ENCODE measurements at regions not wholly inside any gene's neighbourhood (a gene's known extent, or its start where the extent isn't known, plus 50 kb on each side); places are given as distances from the start of the nearest gene placed in this dataset.

- TF ChIP-seq ZFP3 (CRISPR knock-in tag; IDR thresholded peaks at IDR 0.05) (no peak), POU6F1 (CRISPR knock-in tag; IDR thresholded peaks at IDR 0.05; ENCODE audit: borderline replicate concordance, low read depth) (no peak), CREB5 (CRISPR knock-in tag; IDR thresholded peaks at IDR 0.05; ENCODE audit: low read depth) (no peak), TOX (CRISPR knock-in tag; IDR thresholded peaks at IDR 0.05; ENCODE audit: borderline replicate concordance) (no peak)
- ATAC-seq, result no peak
These were observed 1302.7 kb downstream of the EFNA5 start for GRCh38 chr5:106368021-106368420.

GRCh38 chr5:106367281-106367680 is 1303.5 kb downstream of the EFNA5 start:
- no peak for TF ChIP-seq CREB5 (CRISPR knock-in tag; IDR thresholded peaks at IDR 0.05; ENCODE audit: low read depth)
- TF ChIP-seq ESRRG (CRISPR knock-in tag; IDR thresholded peaks at IDR 0.05), result no peak
- TF ChIP-seq TSHZ2 (CRISPR knock-in tag; IDR thresholded peaks at IDR 0.05), result no peak
- TF ChIP-seq ARNTL (CRISPR knock-in tag; IDR thresholded peaks at IDR 0.05; ENCODE audit: borderline replicate concordance, low read depth), result no peak
- no peak for TF ChIP-seq RARB (CRISPR knock-in tag; IDR thresholded peaks at IDR 0.05)
- TF ChIP-seq SNAI2 (CRISPR knock-in tag; IDR thresholded peaks at IDR 0.05), result no peak
- TF ChIP-seq ZC3H10 (CRISPR knock-in tag; IDR thresholded peaks at IDR 0.05), result no peak
- no peak for TF ChIP-seq POU6F1 (CRISPR knock-in tag; IDR thresholded peaks at IDR 0.05; ENCODE audit: borderline replicate concordance, low read depth)
- TF ChIP-seq OSR1 (CRISPR knock-in tag; IDR thresholded peaks at IDR 0.05), result no peak
- TF ChIP-seq CSDC2 (CRISPR knock-in tag; IDR thresholded peaks at IDR 0.05), result no peak
- no peak for TF ChIP-seq CSRNP3 (CRISPR knock-in tag; IDR thresholded peaks at IDR 0.05)
- TF ChIP-seq ZFP3 (CRISPR knock-in tag; IDR thresholded peaks at IDR 0.05), result no peak
- no peak for TF ChIP-seq ZNF8 (CRISPR knock-in tag; IDR thresholded peaks at IDR 0.05)
- TF ChIP-seq TCF4 (CRISPR knock-in tag; IDR thresholded peaks at IDR 0.05; ENCODE audit: borderline replicate concordance), result no peak
- peak; percentile 40; the same call in 2 of the 3 replicates for ATAC-seq

GRCh38 chr5:106363578-106363977 is 1307.2 kb downstream of the EFNA5 start:
- no peak for ATAC-seq
- TF ChIP-seq GLIS3 (CRISPR knock-in tag; IDR thresholded peaks at IDR 0.05) (no peak), ZNF8 (CRISPR knock-in tag; IDR thresholded peaks at IDR 0.05) (no peak), TOX (CRISPR knock-in tag; IDR thresholded peaks at IDR 0.05; ENCODE audit: borderline replicate concordance) (no peak), ISL1 (CRISPR knock-in tag; IDR thresholded peaks at IDR 0.05) (no peak), POU6F1 (CRISPR knock-in tag; IDR thresholded peaks at IDR 0.05; ENCODE audit: borderline replicate concordance, low read depth) (no peak), SNAI2 (CRISPR knock-in tag; IDR thresholded peaks at IDR 0.05) (no peak), TSHZ2 (CRISPR knock-in tag; IDR thresholded peaks at IDR 0.05) (no peak), ZNF565 (CRISPR knock-in tag; conservative IDR thresholded peaks at IDR 0.05; ENCODE audit: low read depth) (no peak), CSRNP3 (CRISPR knock-in tag; IDR thresholded peaks at IDR 0.05) (no peak), ZC3H10 (CRISPR knock-in tag; IDR thresholded peaks at IDR 0.05) (no peak), CREB5 (CRISPR knock-in tag; IDR thresholded peaks at IDR 0.05; ENCODE audit: low read depth) (no peak)
